Brain microvascular endothelial cell (primary cell): ENCODE measurements at regions not wholly inside any gene's neighbourhood (a gene's known extent, or its start where the extent isn't known, plus 50 kb on each side); places are given as distances from the start of the nearest gene placed in this dataset.

Experiments
- DNase-seq: peaks from one replicate; pipeline ENCODE4 v3.0.0-alpha.2; 2020
- H3K27ac ChIP-seq: fragments of 250-450 bp; sonication (Bioruptor Pico); 2 replicates; pipeline ENCODE4 v1.5.1; 2020; ENCODE audit warnings: mild to moderate bottlenecking, moderate library complexity
- H3K27me3 ChIP-seq: fragments of 250-450 bp; sonication (Bioruptor Pico); replicated peaks from 2 replicates; pipeline ENCODE4 v1.5.1; 2020; ENCODE audit warnings: mild to moderate bottlenecking
- H3K36me3 ChIP-seq: fragments of 250-450 bp; sonication (Bioruptor Pico); replicated peaks from 2 replicates; pipeline ENCODE4 v1.5.1; 2020; ENCODE audit warnings: mild to moderate bottlenecking
- H3K4me3 ChIP-seq: 2 replicates; pipeline ENCODE4 v1.5.1; 2011; ENCODE audit warnings: low read depth, mild to moderate bottlenecking, control low read depth, low read length, moderate library complexity
- in situ Hi-C: cut with HindIII; loops from 2 replicates; pipeline ENCODE4 v1.10.0; 2017; ENCODE audit warnings: low sequenced_read_pairs, low pct_ligation_motif_present
- TF ChIP-seq, protein P1 (sequence below): IDR thresholded peaks from 2 replicates; pipeline ENCODE4 v1.5.1; 2011; ENCODE audit warnings: low read depth, mild to moderate bottlenecking, moderate library complexity, low read length, control low read depth, inconsistent platforms; ENCODE audit errors: missing control alignments

DNA sequence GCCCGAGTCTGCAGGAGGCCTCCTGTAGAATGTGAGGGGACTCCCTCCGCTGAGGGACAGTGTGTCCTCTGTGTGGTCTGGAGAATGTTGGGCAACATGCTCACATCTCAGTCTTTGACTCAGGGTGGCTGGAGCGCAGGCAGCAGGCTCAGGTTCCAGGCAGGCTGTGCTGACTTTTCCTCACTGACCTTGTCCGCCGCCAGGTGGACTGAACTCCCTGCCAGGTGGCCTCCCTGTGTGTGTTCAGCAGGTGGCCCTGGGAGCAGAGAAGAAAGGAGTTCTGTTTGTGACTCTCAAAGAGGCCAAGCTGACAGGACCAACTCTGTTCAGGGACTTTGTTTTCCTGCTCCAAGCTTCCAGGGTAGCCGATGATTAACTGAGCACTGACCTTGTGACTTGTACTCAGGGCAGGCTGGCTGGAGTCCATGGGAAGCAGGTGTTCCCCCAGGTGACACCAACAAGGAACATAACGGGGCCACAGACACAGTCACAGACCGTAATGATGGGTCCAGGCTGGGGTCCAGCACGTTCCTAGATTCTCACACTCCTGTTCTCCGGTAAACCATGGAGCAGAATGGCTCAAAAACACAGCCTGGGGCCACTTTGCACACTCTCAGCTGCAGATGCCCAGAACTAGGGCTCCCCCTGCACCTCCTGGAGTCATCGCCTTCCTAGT lies 439.8 kb downstream of the RNF144A start:
- Histone ChIP-seq H3K27ac (no peak overlapping the region), H3K36me3 (no peaks in the 10 kb centered on the region), H3K4me3 (no peak overlapping the region), H3K27me3 (no peaks in the 10 kb centered on the region)
- DNase-seq, result no peak
- in situ Hi-C loops, result no loop called here
- TF ChIP-seq, protein P1, sequence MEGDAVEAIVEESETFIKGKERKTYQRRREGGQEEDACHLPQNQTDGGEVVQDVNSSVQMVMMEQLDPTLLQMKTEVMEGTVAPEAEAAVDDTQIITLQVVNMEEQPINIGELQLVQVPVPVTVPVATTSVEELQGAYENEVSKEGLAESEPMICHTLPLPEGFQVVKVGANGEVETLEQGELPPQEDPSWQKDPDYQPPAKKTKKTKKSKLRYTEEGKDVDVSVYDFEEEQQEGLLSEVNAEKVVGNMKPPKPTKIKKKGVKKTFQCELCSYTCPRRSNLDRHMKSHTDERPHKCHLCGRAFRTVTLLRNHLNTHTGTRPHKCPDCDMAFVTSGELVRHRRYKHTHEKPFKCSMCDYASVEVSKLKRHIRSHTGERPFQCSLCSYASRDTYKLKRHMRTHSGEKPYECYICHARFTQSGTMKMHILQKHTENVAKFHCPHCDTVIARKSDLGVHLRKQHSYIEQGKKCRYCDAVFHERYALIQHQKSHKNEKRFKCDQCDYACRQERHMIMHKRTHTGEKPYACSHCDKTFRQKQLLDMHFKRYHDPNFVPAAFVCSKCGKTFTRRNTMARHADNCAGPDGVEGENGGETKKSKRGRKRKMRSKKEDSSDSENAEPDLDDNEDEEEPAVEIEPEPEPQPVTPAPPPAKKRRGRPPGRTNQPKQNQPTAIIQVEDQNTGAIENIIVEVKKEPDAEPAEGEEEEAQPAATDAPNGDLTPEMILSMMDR, result no peak

DNA sequence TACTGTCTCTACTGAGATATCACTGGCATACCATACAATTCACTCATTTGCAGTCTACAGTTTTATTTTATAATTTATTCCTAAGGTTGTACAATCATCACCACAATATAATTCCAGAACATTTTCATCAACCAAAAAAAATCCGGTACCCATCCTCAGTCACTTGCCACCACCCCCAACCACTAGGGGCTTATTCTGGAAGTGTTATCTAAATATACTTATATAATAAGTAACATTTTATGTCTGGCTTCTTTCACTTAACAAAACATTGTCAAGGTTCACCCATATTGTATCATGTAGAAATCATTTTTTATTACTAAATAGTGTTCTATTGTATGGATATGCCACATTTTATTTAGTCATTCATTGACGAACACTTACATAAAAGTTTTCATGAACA lies 440.8 kb downstream of the RNF144A start:
- Histone ChIP-seq H3K27me3 (no peaks in the 10 kb centered on the region), H3K36me3 (no peaks in the 10 kb centered on the region), H3K27ac (no peak overlapping the region), H3K4me3 (no peak overlapping the region)
- TF ChIP-seq, protein P1, result no peak
- in situ Hi-C loops, result no loop called here
- no peak for DNase-seq

DNA sequence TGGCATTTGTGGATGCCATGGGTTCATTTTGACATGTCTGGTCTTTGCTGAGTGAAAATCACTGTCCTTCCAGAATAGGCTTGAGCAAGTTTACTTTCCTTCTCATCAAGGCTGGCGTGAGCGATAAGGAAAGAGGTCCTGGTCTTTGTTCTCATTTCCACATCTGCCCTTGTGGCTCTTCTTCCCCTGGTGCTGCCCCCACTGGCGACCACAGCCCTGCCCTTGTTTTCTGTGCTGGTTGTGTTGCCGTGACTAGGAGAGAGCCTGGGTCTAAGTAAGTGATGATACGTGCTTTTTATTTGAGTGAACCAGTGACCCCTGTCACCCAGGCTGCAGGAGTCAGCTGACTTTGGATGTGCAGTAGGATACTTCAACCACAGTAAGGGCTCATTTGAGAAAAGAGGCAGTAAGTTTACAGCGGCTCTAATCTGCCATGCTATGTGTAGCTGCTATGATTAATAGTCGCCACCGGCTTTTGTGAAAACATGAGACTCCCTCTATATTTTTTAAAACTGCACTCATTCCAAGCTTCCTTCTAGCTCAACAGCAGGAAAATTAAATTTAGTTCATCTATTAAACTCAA lies 441.7 kb downstream of the RNF144A start:
- no peak for DNase-seq
- in situ Hi-C loops, result no loop called here
- TF ChIP-seq, protein P1, result no peak
- H3K4me3 ChIP-seq, result no peak overlapping the region
- no peaks in the 10 kb centered on the region for H3K36me3 ChIP-seq
- H3K27ac ChIP-seq, result no peak overlapping the region
- no peaks in the 10 kb centered on the region for H3K27me3 ChIP-seq

DNA sequence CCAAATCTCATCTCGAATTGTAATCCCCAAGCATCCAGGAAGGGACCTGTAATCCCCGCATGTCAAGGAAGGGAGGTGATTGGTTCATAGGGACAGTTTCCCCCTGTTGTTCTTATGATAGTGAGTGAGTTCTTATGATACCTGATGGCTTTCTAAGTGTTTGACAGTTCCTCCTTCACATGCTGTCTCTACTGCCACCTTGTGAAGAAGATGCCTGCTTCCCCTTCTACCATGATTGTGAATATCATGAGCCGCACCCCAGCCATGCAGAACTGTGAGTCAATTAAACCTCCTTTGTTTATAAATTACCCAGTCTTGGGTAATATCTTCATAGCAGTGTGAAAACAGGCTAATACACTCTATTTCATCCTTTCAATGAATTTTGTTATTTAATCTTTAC lies 446.7 kb downstream of the RNF144A start:
- TF ChIP-seq, protein P1, result no peak
- Histone ChIP-seq H3K4me3 (no peak overlapping the region), H3K27me3 (no peaks in the 10 kb centered on the region), H3K27ac (no peak overlapping the region), H3K36me3 (no peaks in the 10 kb centered on the region)
- no peak for DNase-seq
- in situ Hi-C loops, result no loop called here

DNA sequence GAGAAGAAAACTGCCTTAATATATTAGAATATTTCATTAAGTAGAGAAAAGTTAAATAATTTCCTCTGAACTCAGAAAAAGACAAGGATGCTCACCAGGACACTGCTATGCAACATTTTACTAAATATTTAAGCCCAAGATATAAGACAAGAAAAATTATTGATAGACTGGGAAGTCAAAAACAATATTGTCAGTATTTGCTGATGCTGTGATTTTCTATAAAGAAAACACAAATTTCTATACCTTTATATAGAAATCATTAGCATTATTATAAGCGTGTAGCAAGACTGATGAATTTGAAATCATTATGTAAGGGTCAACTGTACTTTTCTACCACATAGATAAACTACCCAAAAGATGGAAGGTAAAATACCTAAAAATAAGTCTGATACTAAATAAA lies 451.0 kb downstream of the RNF144A start:
- Histone ChIP-seq H3K27ac (no peak overlapping the region), H3K27me3 (no peaks in the 10 kb centered on the region), H3K36me3 (no peaks in the 10 kb centered on the region), H3K4me3 (no peak overlapping the region)
- in situ Hi-C loops, result no loop called here
- DNase-seq, result no peak
- TF ChIP-seq, protein P1, result no peak

DNA sequence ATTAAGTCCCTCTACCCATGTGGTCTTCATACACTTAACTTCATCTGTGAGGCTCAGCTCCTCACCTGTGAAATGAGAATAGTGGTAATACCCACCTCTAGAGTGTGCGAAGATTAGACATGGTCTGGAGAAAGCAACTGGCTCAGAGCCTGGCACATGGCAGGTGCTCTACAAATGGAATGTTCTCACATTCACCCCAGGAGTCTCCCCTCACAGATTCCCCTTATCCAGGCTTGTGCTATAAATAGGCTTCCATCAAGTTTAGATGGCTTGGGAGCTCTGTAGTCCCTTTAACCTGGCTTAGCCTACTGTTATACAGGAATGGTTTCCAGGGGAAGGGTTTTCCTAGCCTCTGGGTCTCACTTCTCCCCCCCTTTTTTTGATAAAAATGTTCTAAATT lies 455.9 kb downstream of the RNF144A start:
- Histone ChIP-seq H3K36me3 (no peaks in the 10 kb centered on the region), H3K27ac (no peak overlapping the region), H3K27me3 (no peaks in the 10 kb centered on the region), H3K4me3 (no peak overlapping the region)
- in situ Hi-C loops, result no loop called here
- TF ChIP-seq, protein P1, result no peak
- DNase-seq, result no peak
